ENCODE measurements at regions not wholly inside any gene's neighbourhood (a gene's known extent, or its start where the extent isn't known, plus 50 kb on each side); places are given as distances from the start of the nearest gene placed in this dataset.

GRCh38 chr3:117912352-117912751, 1122.3 kb downstream of the IGSF11 start:
- no peak overlapping the region for H3K27ac ChIP-seq
- H3K9me3 ChIP-seq = no peaks in the 10 kb centered on the region
- intact Hi-C loops (cut with DNase I) = no loop called here
- no peaks in the 10 kb centered on the region for H3K36me3 ChIP-seq
- ATAC-seq (no peak), DNase-seq (no peak)
- no peaks in the 10 kb centered on the region for H3K4me1 ChIP-seq
- no peaks in the 10 kb centered on the region for H3K27me3 ChIP-seq
- TF ChIP-seq CTCF (IDR thresholded peaks at IDR 0.05) = no peak
- no peak overlapping the region for H3K4me3 ChIP-seq

- no peak for TF ChIP-seq CTCF (IDR thresholded peaks at IDR 0.05)
- Histone ChIP-seq H3K36me3 (no peaks in the 10 kb centered on the region), H3K4me1 (no peaks in the 10 kb centered on the region), H3K27me3 (no peaks in the 10 kb centered on the region), H3K9me3 (no peaks in the 10 kb centered on the region), H3K27ac (no peak overlapping the region), H3K4me3 (no peak overlapping the region)
- ATAC-seq (no peak), DNase-seq (no peak)
- intact Hi-C loops (cut with DNase I) = no loop called here
Measured at GRCh38 chr3:117914540-117915100, 1120.0 kb downstream of the IGSF11 start.

GRCh38 chr3:117916839-117917238, 1117.8 kb downstream of the IGSF11 start:
- H3K4me1 ChIP-seq = no peaks in the 10 kb centered on the region

GRCh38 chr3:117919621-117920020, 1115.0 kb downstream of the IGSF11 start:
- intact Hi-C loops (cut with DNase I) = no loop called here
- no peak overlapping the region for H3K4me3 ChIP-seq
- H3K4me1 ChIP-seq = no peaks in the 10 kb centered on the region
- no peak for TF ChIP-seq CTCF (IDR thresholded peaks at IDR 0.05)
- H3K27ac ChIP-seq = no peak overlapping the region
- DNase-seq (no peak), ATAC-seq (no peak)
- no peaks in the 10 kb centered on the region for H3K9me3 ChIP-seq
- no peaks in the 10 kb centered on the region for H3K36me3 ChIP-seq
- no peaks in the 10 kb centered on the region for H3K27me3 ChIP-seq

More at GRCh38 chr3:117916839-117917238, 1117.8 kb downstream of the IGSF11 start:
- TF ChIP-seq CTCF (IDR thresholded peaks at IDR 0.05) = no peak
- H3K9me3 ChIP-seq = no peaks in the 10 kb centered on the region
- no peak overlapping the region for H3K27ac ChIP-seq
- H3K4me3 ChIP-seq = no peak overlapping the region
- no peak for ATAC-seq
- no peaks in the 10 kb centered on the region for H3K36me3 ChIP-seq
- DNase-seq = no peak
- H3K27me3 ChIP-seq = no peaks in the 10 kb centered on the region
- intact Hi-C loops (cut with DNase I) = no loop called here

- no peaks in the 10 kb centered on the region for H3K9me3 ChIP-seq
- TF ChIP-seq CTCF (IDR thresholded peaks at IDR 0.05) = no peak
- H3K4me1 ChIP-seq = no peaks in the 10 kb centered on the region
- no peak for ATAC-seq
- no peak overlapping the region for H3K27ac ChIP-seq
- intact Hi-C loops (cut with DNase I) = no loop called here
- no peaks in the 10 kb centered on the region for H3K36me3 ChIP-seq
- H3K4me3 ChIP-seq = no peak overlapping the region
- DNase-seq = no peak
- H3K27me3 ChIP-seq = no peaks in the 10 kb centered on the region
Measured at GRCh38 chr3:117920253-117920898, 1114.3 kb downstream of the IGSF11 start.
